Small intestine (tissue), 7 donors: ENCODE measurements at regions not wholly inside any gene's neighbourhood (a gene's known extent, or its start where the extent isn't known, plus 50 kb on each side); places are given as distances from the start of the nearest gene placed in this dataset.
A peak's percentile ranks its signal among the peaks of the same experiment; 100 is the strongest.

ENCODE experiments used
- DNase-seq, 2 donors: peaks; one replicate each; pipeline versions ENCODE4 v3.0.0 to v3.0.0-alpha.2; 2013
- FAIRE-seq: peaks from 2 replicates; lab custom pipeline; 2012; peaks lifted over from hg19 to GRCh38; lab: Jason Lieb, UNC
- H3K27ac ChIP-seq, 3 donors: one replicate each; pipeline ENCODE4 v1.5.1; 2013; ENCODE audit warnings: low read length in 2 of 3, mild to moderate bottlenecking in 2 of 3, control low read depth in 1 of 3, inconsistent platforms in 1 of 3, low read depth in 1 of 3, moderate library complexity in 1 of 3
- H3K27me3 ChIP-seq, 3 donors: one replicate each; pipeline ENCODE4 v1.6.1; 2013; ENCODE audit warnings: low read length in 3 of 3, inconsistent platforms in 1 of 3; ENCODE audit not compliant: control insufficient read depth in 3 of 3, insufficient read depth in 3 of 3
- H3K36me3 ChIP-seq, 3 donors: one replicate each; pipeline ENCODE4 v1.6.1; 2013; ENCODE audit warnings: low read length in 3 of 3, inconsistent platforms in 1 of 3, low read depth in 1 of 3, mild to moderate bottlenecking in 1 of 3, moderate library complexity in 1 of 3; ENCODE audit not compliant: control insufficient read depth in 3 of 3, insufficient read depth in 2 of 3
- H3K4me1 ChIP-seq, 3 donors: one replicate each; pipeline ENCODE4 v1.6.1; 2013; ENCODE audit warnings: low read length in 2 of 3, inconsistent platforms in 1 of 3, low read depth in 1 of 3, mild to moderate bottlenecking in 1 of 3, moderate library complexity in 1 of 3; ENCODE audit not compliant: control insufficient read depth in 3 of 3, insufficient read depth in 2 of 3
- H3K4me3 ChIP-seq, 3 donors: one replicate each; pipeline ENCODE4 v1.5.1; 2013; ENCODE audit warnings: low read length in 3 of 3, control low read depth in 1 of 3, inconsistent platforms in 1 of 3, low read depth in 1 of 3, mild to moderate bottlenecking in 1 of 3, moderate library complexity in 1 of 3
- H3K9me3 ChIP-seq, 2 donors: one replicate each; pipeline ENCODE4 v1.6.1; 2013; ENCODE audit warnings: low read depth in 1 of 2, low read length in 1 of 2; ENCODE audit not compliant: control insufficient read depth in 2 of 2, insufficient read depth in 1 of 2
- WGBS, 3 donors: extraction: QIAGEN DNeasy Blood & Tissue Kit; methylation state at CpG; one replicate each; pipeline ENCODE4 v1.1.7; 2013; 5-methylcytosine and 5-hydroxymethylcytosine counted together
- donor health status: healthy with polysubstance abuse.
- donor health status: control.
- donor health status: control.
- donor health status: Bipolar disorder and iron deficiency.
- donor health status: healthy.

- Histone ChIP-seq H3K27ac (peak overlapping the region in 1 of 3 donors; percentile 65), H3K4me1 (peaks cover 1 to 38% (median 10%) of the 10 kb centered on the region in 3 donors), H3K4me3 (no peak overlapping the region), H3K36me3 (peaks cover 0 to 28% (median 0%) of the 10 kb centered on the region in 3 donors), H3K27me3 (no peaks in the 10 kb centered on the region), H3K9me3 (no peaks in the 10 kb centered on the region)
- FAIRE-seq (no peak), DNase-seq (peak; percentile 83 to 86)
- 30 to 52% (median 41%) methylated on average over 14 of the region's 14 CpGs for WGBS, 3 donors
These were observed 404.6 kb upstream of the C2CD4B start for GRCh38 chr15:62569460-62570404.

- no peak for DNase-seq
- FAIRE-seq: no peak
- no peaks in the 10 kb centered on the region for H3K27me3 ChIP-seq
- H3K36me3 ChIP-seq: peaks cover 0 to 28% (median 0%) of the 10 kb centered on the region in 3 donors
- H3K27ac ChIP-seq: peak overlapping the region in 1 of 3 donors; percentile 65
- 64 to 71% (median 67%) methylated on average over 4 of the region's 4 CpGs for WGBS, 3 donors
- H3K4me1 ChIP-seq: peaks cover 1 to 35% (median 7%) of the 10 kb centered on the region in 3 donors
- H3K9me3 ChIP-seq: no peaks in the 10 kb centered on the region
- no peak overlapping the region for H3K4me3 ChIP-seq
These were observed 405.3 kb upstream of the C2CD4B start for GRCh38 chr15:62570405-62570783.

DNA sequence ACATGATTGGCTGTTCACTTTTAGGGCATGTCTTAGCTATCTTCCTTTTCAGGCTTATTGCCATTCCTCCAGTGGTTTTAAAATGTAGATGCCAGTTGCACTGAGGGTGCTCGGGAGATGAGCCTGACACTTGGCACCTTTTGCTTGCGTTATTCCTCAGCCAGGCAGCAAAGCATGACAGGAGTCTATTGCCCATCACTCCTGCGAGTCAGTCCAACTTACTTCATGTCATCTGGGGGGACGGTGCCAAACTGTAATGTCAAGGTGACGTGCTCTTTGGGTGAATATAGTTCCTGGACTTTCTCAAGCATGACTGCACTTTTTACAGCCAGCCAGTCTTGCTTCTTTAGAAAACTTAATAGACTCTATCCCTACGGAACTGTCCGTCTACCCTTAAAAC lies 406.0 kb upstream of the C2CD4B start:
- Histone ChIP-seq H3K4me1 (peaks cover 1 to 38% (median 7%) of the 10 kb centered on the region in 3 donors), H3K4me3 (no peak overlapping the region), H3K9me3 (no peaks in the 10 kb centered on the region), H3K27ac (no peak overlapping the region), H3K27me3 (no peaks in the 10 kb centered on the region), H3K36me3 (peaks cover 0 to 28% (median 0%) of the 10 kb centered on the region in 3 donors)
- no peak for DNase-seq
- FAIRE-seq: no peak
- WGBS, 3 donors: 93 to 96% (median 96%) methylated on average over 7 of the region's 7 CpGs

DNA sequence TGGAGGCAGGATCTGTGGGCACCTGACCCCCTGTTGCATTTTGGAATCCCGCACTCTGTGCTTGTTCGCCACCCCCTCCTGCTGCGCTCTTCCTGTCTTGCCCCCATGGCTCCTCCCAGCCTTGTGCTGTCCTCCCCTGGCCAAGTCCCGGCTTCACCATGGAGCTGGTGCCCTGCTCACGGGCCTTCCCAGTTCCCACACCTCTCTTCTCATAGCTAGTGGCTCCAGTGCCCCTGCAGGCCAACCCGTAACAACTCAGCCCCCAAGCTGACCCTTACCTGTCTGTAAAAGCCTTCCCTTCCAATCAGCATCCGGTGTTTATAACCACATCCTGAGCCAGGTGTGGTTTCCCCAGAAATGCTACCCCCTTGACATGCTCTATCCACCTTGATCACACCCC lies 407.7 kb upstream of the C2CD4B start:
- Histone ChIP-seq H3K36me3 (peaks cover 0 to 28% (median 0%) of the 10 kb centered on the region in 3 donors), H3K27ac (no peak overlapping the region), H3K4me1 (peaks cover 0 to 43% (median 7%) of the 10 kb centered on the region in 3 donors), H3K27me3 (no peaks in the 10 kb centered on the region), H3K9me3 (no peaks in the 10 kb centered on the region), H3K4me3 (no peak overlapping the region)
- 89 to 94% (median 90%) methylated on average over 7 of the region's 7 CpGs for WGBS, 3 donors
- DNase-seq: no peak
- FAIRE-seq: no peak

- no peaks in the 10 kb centered on the region for H3K9me3 ChIP-seq
- H3K27ac ChIP-seq: no peak overlapping the region
- no peaks in the 10 kb centered on the region for H3K27me3 ChIP-seq
- peaks cover 0 to 49% (median 7%) of the 10 kb centered on the region in 3 donors for H3K4me1 ChIP-seq
- FAIRE-seq (no peak), DNase-seq (no peak)
- H3K36me3 ChIP-seq: peaks cover 0 to 23% (median 0%) of the 10 kb centered on the region in 3 donors
- no peak overlapping the region for H3K4me3 ChIP-seq
- 92 to 94% (median 93%) methylated on average over 3 of the region's 3 CpGs for WGBS, 3 donors
These were observed 408.8 kb upstream of the C2CD4B start for GRCh38 chr15:62573876-62574275.

DNA sequence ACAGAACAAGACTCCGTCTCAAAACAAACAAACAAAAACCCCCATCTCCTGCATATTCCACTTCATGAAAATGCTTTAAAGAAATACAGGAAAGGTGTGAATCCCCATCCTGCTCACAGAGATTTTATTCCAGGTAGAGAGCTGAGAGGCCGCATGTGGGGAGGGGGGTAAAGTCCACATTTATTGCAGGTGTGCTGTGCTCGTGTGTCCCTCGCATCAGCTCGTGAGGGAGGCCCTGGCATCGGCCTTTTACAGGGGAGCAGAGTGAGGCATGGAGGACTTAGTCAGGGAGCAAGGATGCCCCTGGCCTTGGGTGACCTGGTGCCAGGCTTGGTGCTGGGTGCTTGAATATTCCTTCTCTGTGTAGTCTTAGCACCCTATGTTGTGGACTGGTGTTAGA lies 413.5 kb upstream of the C2CD4B start:
- peak overlapping the region in 1 of 3 donors; percentile 68 for H3K27ac ChIP-seq

GRCh38 chr15:62578960-62579359 lies 413.9 kb upstream of the C2CD4B start:
- WGBS, 3 donors: 77 to 89% (median 80%) methylated on average over 1 of the region's 1 CpG
- no peaks in the 10 kb centered on the region for H3K27me3 ChIP-seq
- H3K9me3 ChIP-seq: no peaks in the 10 kb centered on the region
- peaks cover 0 to 15% (median 0%) of the 10 kb centered on the region in 3 donors for H3K36me3 ChIP-seq
- FAIRE-seq (no peak), DNase-seq (no peak)
- H3K4me3 ChIP-seq: no peak overlapping the region
- peak overlapping the region in 1 of 3 donors; percentile 61 for H3K27ac ChIP-seq
- peaks cover 0 to 30% (median 0%) of the 10 kb centered on the region in 3 donors for H3K4me1 ChIP-seq

More for the DNA sequence above, 413.5 kb upstream of the C2CD4B start:
- FAIRE-seq (no peak), DNase-seq (peak; percentile 90 to 95)
- Histone ChIP-seq H3K36me3 (peaks cover 0 to 15% (median 0%) of the 10 kb centered on the region in 3 donors), H3K4me3 (no peak overlapping the region), H3K27me3 (no peaks in the 10 kb centered on the region), H3K9me3 (no peaks in the 10 kb centered on the region), H3K4me1 (peaks cover 0 to 30% (median 0%) of the 10 kb centered on the region in 3 donors)
- WGBS, 3 donors: 31 to 66% (median 48%) methylated on average over 6 of the region's 6 CpGs

DNA sequence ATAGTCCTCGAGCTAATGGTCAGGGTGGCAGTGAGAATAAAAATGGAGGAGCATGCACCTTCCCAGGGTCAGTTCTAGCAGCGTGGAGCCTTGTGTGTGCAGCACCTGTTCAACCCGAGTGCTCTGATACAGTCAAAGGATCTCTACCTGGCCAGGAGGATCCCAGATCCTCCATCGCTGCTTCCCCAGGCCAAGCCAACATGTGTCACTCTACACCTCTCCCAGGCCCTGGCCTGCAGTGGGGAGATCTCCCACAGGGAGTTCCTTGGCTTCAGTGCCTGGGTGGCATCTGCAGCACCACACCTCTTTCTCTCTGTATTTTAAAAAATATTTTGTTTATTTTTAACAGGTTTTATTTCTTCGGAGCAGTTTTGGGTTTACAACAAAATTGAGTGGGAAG lies 414.8 kb upstream of the C2CD4B start:
- peaks cover 0 to 30% (median 0%) of the 10 kb centered on the region in 3 donors for H3K4me1 ChIP-seq
- FAIRE-seq: no peak
- no peak for DNase-seq
- no peaks in the 10 kb centered on the region for H3K27me3 ChIP-seq
- H3K4me3 ChIP-seq: no peak overlapping the region
- WGBS, 3 donors: 82 to 89% (median 86%) methylated on average over 5 of the region's 5 CpGs
- H3K9me3 ChIP-seq: no peaks in the 10 kb centered on the region
- H3K36me3 ChIP-seq: peaks cover 0 to 11% (median 1%) of the 10 kb centered on the region in 3 donors
- no peak overlapping the region for H3K27ac ChIP-seq
